ENCODE measurements at regions not wholly inside any gene's neighbourhood (a gene's known extent, or its start where the extent isn't known, plus 50 kb on each side); places are given as distances from the start of the nearest gene placed in this dataset.
"Not testable (repeated sequence)": the region's sequence is repeated elsewhere in the genome, so short reads cannot be mapped to it uniquely, and the experiment has no call there.

- no peaks in the 10 kb centered on the region for H3K9me3 ChIP-seq (ENCODE audit: low read length)
- no peak for DNase-seq
- no peaks in the 10 kb centered on the region for H3K9me2 ChIP-seq (replicated peaks; ENCODE audit: insufficient read depth, low read length)
- no peak overlapping the region for H2AFZ ChIP-seq (ENCODE audit: low read length)
- H4K20me1 ChIP-seq (ENCODE audit: insufficient read depth, low read depth, low read length) = no peaks in the 10 kb centered on the region
- no peak overlapping the region for H3K4me3 ChIP-seq (ENCODE audit: low read length)
- no peak overlapping the region for H3K27ac ChIP-seq (ENCODE audit: low read length)
- no peak overlapping the region for H3K9ac ChIP-seq (ENCODE audit: low read length)
- H3K4me1 ChIP-seq (ENCODE audit: low read length) = no peaks in the 10 kb centered on the region
- no peak overlapping the region for H3K4me2 ChIP-seq (ENCODE audit: low read depth, low read length, poor library complexity, severe bottlenecking)
- no peaks in the 10 kb centered on the region for H3K79me2 ChIP-seq (ENCODE audit: low read length)
- no peaks in the 10 kb centered on the region for H3K36me3 ChIP-seq (ENCODE audit: insufficient read depth, low read length)
- no peaks in the 10 kb centered on the region for H3K27me3 ChIP-seq (ENCODE audit: low read length)
These were observed 84.9 kb upstream of the NRN1 start for GRCh38 chr6:6091608-6092002.

DNA sequence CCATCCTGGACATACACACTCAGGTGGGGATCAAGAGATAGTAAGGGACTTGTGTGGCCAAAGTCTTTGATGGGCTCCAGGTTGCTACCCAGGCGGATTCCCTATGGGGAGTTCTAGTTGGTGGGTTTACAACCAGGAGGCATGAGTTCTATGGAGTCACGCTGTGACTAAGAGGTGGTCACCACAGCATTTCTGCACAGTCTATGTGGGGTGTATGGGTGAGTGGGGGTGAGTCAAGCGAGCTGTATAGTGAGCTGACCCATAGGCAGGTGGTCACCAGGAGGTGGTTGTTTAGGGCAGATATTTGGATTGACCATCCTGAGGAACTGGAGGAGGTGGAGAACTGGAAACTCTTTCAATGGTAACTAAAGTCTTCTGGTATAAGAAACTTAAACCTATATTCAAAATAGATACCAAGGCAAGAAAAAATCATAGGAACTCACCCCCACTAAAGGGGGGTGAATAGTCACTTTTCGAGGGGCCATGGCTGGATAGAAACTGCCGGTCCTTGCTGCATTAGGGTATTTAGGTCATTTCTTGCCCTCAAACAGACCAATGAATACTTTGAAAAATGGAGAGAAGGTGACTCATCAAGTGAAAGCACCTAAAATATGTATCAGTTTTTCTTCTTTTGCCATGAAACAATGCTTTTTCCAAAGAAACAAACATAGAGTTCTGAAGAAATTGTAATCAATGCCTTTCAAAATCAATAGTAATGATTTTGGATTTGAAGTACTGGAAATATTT, 84.3 kb upstream of the NRN1 start:
- Histone ChIP-seq H3K4me3 (ENCODE audit: low read length) (no peak overlapping the region), H3K36me3 (ENCODE audit: insufficient read depth, low read length) (no peaks in the 10 kb centered on the region), H3K27ac (ENCODE audit: low read length) (no peak overlapping the region), H3K4me1 (ENCODE audit: low read length) (no peaks in the 10 kb centered on the region), H3K9me3 (ENCODE audit: low read length) (no peaks in the 10 kb centered on the region), H3K9me2 (replicated peaks; ENCODE audit: insufficient read depth, low read length) (no peaks in the 10 kb centered on the region), H2AFZ (ENCODE audit: low read length) (no peak overlapping the region), H4K20me1 (ENCODE audit: insufficient read depth, low read depth, low read length) (no peaks in the 10 kb centered on the region), H3K79me2 (ENCODE audit: low read length) (no peaks in the 10 kb centered on the region), H3K9ac (ENCODE audit: low read length) (no peak overlapping the region), H3K4me2 (ENCODE audit: low read depth, low read length, poor library complexity, severe bottlenecking) (no peak overlapping the region), H3K27me3 (ENCODE audit: low read length) (no peaks in the 10 kb centered on the region)
- no peak for DNase-seq

GRCh38 chr6:6085928-6086668, 79.4 kb upstream of the NRN1 start:
- H3K36me3 ChIP-seq (ENCODE audit: insufficient read depth, low read length) = no peaks in the 10 kb centered on the region
- H3K27me3 ChIP-seq (ENCODE audit: low read length) = 0 out of 2 replicates have a peak, but pooled peaks cover 3% of the 10 kb centered on the region
- H3K9me2 ChIP-seq (replicated peaks; ENCODE audit: insufficient read depth, low read length) = no peaks in the 10 kb centered on the region
- no peak overlapping the region for H3K9ac ChIP-seq (ENCODE audit: low read length)
- H4K20me1 ChIP-seq (ENCODE audit: insufficient read depth, low read depth, low read length) = no peaks in the 10 kb centered on the region
- no peak for DNase-seq
- no peak overlapping the region for H3K4me3 ChIP-seq (ENCODE audit: low read length)
- H2AFZ ChIP-seq (ENCODE audit: low read length) = no peak overlapping the region
- no peaks in the 10 kb centered on the region for H3K9me3 ChIP-seq (ENCODE audit: low read length)
- no peak overlapping the region for H3K27ac ChIP-seq (ENCODE audit: low read length)
- no peaks in the 10 kb centered on the region for H3K79me2 ChIP-seq (ENCODE audit: low read length)
- no peak overlapping the region for H3K4me2 ChIP-seq (ENCODE audit: low read depth, low read length, poor library complexity, severe bottlenecking)
- H3K4me1 ChIP-seq (ENCODE audit: low read length) = no peaks in the 10 kb centered on the region

GRCh38 chr6:6080975-6081374, 74.2 kb upstream of the NRN1 start:
- Histone ChIP-seq H3K36me3 (ENCODE audit: insufficient read depth, low read length) (no peaks in the 10 kb centered on the region), H3K9ac (ENCODE audit: low read length) (no peak overlapping the region), H3K4me2 (ENCODE audit: low read depth, low read length, poor library complexity, severe bottlenecking) (no peak overlapping the region), H3K9me2 (replicated peaks; ENCODE audit: insufficient read depth, low read length) (no peaks in the 10 kb centered on the region), H3K4me1 (ENCODE audit: low read length) (no peaks in the 10 kb centered on the region), H3K27ac (ENCODE audit: low read length) (no peak overlapping the region), H4K20me1 (ENCODE audit: insufficient read depth, low read depth, low read length) (no peaks in the 10 kb centered on the region), H2AFZ (ENCODE audit: low read length) (no peak overlapping the region), H3K9me3 (ENCODE audit: low read length) (no peaks in the 10 kb centered on the region), H3K79me2 (ENCODE audit: low read length) (no peaks in the 10 kb centered on the region), H3K27me3 (ENCODE audit: low read length) (0 out of 2 replicates have a peak, but pooled peaks cover 3% of the 10 kb centered on the region), H3K4me3 (ENCODE audit: low read length) (no peak overlapping the region)
- no peak for DNase-seq

- H3K9ac ChIP-seq (ENCODE audit: low read length) = no peak overlapping the region
- no peak for DNase-seq
These were observed 67.5 kb upstream of the NRN1 start for GRCh38 chr6:6074190-6074589.

DNA sequence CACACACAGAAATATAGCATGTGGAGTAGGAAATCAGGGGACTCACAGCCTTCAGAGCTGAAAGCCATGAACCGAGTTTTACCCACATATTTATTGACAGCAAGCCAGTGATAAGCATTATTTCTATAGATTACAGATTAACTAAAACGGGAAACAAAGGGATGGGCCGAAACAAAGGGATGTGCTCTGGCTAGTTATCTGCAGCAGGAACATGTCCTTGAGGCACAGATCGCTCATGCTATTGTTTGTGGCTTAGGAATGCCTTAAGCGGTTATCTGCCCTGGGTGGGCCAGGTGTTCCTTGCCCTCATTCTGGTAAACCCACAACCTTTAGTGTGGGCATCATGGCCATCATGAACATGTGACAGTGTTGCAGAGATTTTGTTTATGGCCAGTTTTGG, 61.4 kb upstream of the NRN1 start:
- not testable (repeated sequence) for DNase-seq; H3K79me2 ChIP-seq (ENCODE audit: low read length); H3K4me1 ChIP-seq (ENCODE audit: low read length); H3K9me3 ChIP-seq (ENCODE audit: low read length); H2AFZ ChIP-seq (ENCODE audit: low read length); H3K9ac ChIP-seq (ENCODE audit: low read length); H3K4me3 ChIP-seq (ENCODE audit: low read length); H3K27me3 ChIP-seq (ENCODE audit: low read length); H3K4me2 ChIP-seq (ENCODE audit: low read depth, low read length, poor library complexity, severe bottlenecking); H4K20me1 ChIP-seq (ENCODE audit: insufficient read depth, low read depth, low read length); H3K36me3 ChIP-seq (ENCODE audit: insufficient read depth, low read length); H3K27ac ChIP-seq (ENCODE audit: low read length); H3K9me2 ChIP-seq (replicated peaks; ENCODE audit: insufficient read depth, low read length)

More at GRCh38 chr6:6074190-6074589, 67.5 kb upstream of the NRN1 start:
- Histone ChIP-seq H3K79me2 (ENCODE audit: low read length) (no peaks in the 10 kb centered on the region), H3K36me3 (ENCODE audit: insufficient read depth, low read length) (no peaks in the 10 kb centered on the region), H3K27ac (ENCODE audit: low read length) (no peak overlapping the region), H3K4me2 (ENCODE audit: low read depth, low read length, poor library complexity, severe bottlenecking) (no peak overlapping the region), H2AFZ (ENCODE audit: low read length) (no peak overlapping the region), H4K20me1 (ENCODE audit: insufficient read depth, low read depth, low read length) (no peaks in the 10 kb centered on the region), H3K4me1 (ENCODE audit: low read length) (no peaks in the 10 kb centered on the region), H3K4me3 (ENCODE audit: low read length) (no peak overlapping the region), H3K9me2 (replicated peaks; ENCODE audit: insufficient read depth, low read length) (no peaks in the 10 kb centered on the region), H3K27me3 (ENCODE audit: low read length) (no peaks in the 10 kb centered on the region), H3K9me3 (ENCODE audit: low read length) (no peaks in the 10 kb centered on the region)

DNA sequence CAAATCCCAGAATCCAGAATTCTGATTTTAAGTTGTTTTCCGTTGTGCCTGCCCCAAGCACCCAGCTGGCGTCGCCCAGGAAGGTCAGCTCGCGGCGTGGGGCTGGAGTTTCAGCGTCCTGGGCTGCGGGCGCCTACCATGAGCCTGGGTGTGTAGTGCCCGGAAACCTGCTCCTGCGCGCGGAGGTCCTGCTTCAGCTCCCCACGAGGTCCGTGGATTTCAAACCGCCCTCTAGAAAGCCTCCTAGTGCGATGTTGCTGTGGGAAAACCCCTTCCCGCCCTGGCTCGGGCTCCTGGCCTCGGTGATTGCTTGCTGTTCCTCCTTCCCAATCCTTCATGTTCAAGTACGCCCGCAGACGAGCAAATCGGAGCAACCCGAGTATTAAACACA, 51.3 kb upstream of the NRN1 start:
- no peaks in the 10 kb centered on the region for H3K9me2 ChIP-seq (replicated peaks; ENCODE audit: insufficient read depth, low read length)
- H3K27me3 ChIP-seq (ENCODE audit: low read length) = no peaks in the 10 kb centered on the region
- H3K4me2 ChIP-seq (ENCODE audit: low read depth, low read length, poor library complexity, severe bottlenecking) = no peak overlapping the region
- no peak for DNase-seq
- no peak overlapping the region for H3K4me3 ChIP-seq (ENCODE audit: low read length)
- H3K27ac ChIP-seq (ENCODE audit: low read length) = no peak overlapping the region
- no peaks in the 10 kb centered on the region for H3K4me1 ChIP-seq (ENCODE audit: low read length)
- no peaks in the 10 kb centered on the region for H3K36me3 ChIP-seq (ENCODE audit: insufficient read depth, low read length)
- H3K9ac ChIP-seq (ENCODE audit: low read length) = no peak overlapping the region
- peaks cover 3% of the 10 kb centered on the region; the same call in 1 of the 2 replicates for H4K20me1 ChIP-seq (ENCODE audit: insufficient read depth, low read depth, low read length)
- no peak overlapping the region for H2AFZ ChIP-seq (ENCODE audit: low read length)
- H3K9me3 ChIP-seq (ENCODE audit: low read length) = no peaks in the 10 kb centered on the region
- H3K79me2 ChIP-seq (ENCODE audit: low read length) = no peaks in the 10 kb centered on the region

DNA sequence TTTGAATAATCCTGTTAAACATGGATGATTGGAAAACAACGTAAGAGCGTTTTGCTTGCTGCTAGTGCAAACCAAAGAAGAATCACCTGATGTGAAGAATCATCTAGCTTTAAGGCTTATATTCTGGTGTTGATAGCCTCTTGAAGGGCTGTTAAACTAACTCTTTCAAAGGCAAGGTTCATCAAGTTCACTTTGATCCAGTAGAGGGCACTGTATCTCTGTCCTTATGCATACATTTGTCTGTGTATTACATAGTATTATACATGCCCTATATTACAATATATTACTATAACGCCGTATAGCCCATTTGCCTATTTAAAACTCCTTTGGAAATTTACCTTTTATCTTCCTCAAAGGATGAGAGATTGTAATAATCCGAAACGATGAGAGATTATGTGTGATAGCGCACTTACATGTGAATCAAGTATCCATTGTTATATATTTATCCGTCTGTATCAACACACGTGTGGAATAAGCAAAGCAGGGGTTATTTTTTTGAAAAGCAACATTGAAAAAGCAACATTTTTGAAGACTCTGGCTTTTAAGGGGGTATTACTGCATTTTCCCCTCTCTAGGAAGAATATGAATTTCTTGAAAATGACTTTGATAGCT, 50.8 kb upstream of the NRN1 start:
- Histone ChIP-seq H3K9ac (ENCODE audit: low read length) (no peak overlapping the region), H3K4me3 (ENCODE audit: low read length) (no peak overlapping the region), H3K79me2 (ENCODE audit: low read length) (no peaks in the 10 kb centered on the region), H3K4me2 (ENCODE audit: low read depth, low read length, poor library complexity, severe bottlenecking) (no peak overlapping the region), H3K27me3 (ENCODE audit: low read length) (no peaks in the 10 kb centered on the region), H4K20me1 (ENCODE audit: insufficient read depth, low read depth, low read length) (peaks cover 3% of the 10 kb centered on the region; the same call in 1 of the 2 replicates), H2AFZ (ENCODE audit: low read length) (no peak overlapping the region), H3K4me1 (ENCODE audit: low read length) (no peaks in the 10 kb centered on the region), H3K27ac (ENCODE audit: low read length) (no peak overlapping the region), H3K9me2 (replicated peaks; ENCODE audit: insufficient read depth, low read length) (no peaks in the 10 kb centered on the region), H3K36me3 (ENCODE audit: insufficient read depth, low read length) (no peaks in the 10 kb centered on the region), H3K9me3 (ENCODE audit: low read length) (no peaks in the 10 kb centered on the region)
- DNase-seq = peak; percentile 88
